Panc1 (cell line): ENCODE measurements at regions not wholly inside any gene's neighbourhood (a gene's known extent, or its start where the extent isn't known, plus 50 kb on each side); places are given as distances from the start of the nearest gene placed in this dataset.

Experiments
- ATAC-seq: fragments of 200-7000 bp; cut with Tn5 transposase; 2 replicates; pipeline ENCODE4 v1.9.1; 2020; ENCODE audit warnings: mild to moderate bottlenecking, moderate library complexity
- BruUV-seq: library from RNA; stranded (reverse); fragments of 400-500 nt; replicated peaks from 2 replicates; lab custom pipeline; 2021; lab: Mats Ljungman, UMichigan
- CTCF ChIA-PET: fragments of 300-600 bp; sonication (Branson Sonifier 250); formaldehyde crosslinking; loops from one replicate; lab custom pipeline; 2022; ENCODE audit warnings: antibody characterized with exemption; lab: Charles Lee
- POLR2A ChIA-PET: fragments of 300-600 bp; sonication (Branson Sonifier 250); formaldehyde crosslinking; loops from one replicate; lab custom pipeline; 2022; ENCODE audit warnings: antibody characterized with exemption; lab: Charles Lee
- DNase-seq: peaks from one replicate; pipeline ENCODE4 v3.0.0-alpha.2; 2010; ENCODE audit warnings: low read depth, low spot score
- H3K27ac ChIP-seq: 2 replicates; pipeline ENCODE4 v1.5.1; 2011; ENCODE audit warnings: mild to moderate bottlenecking, low read length, inconsistent platforms
- H3K27me3 ChIP-seq: fragments of 200-500 bp; sonication (Bioruptor generic); 2 replicates; pipeline ENCODE4 v1.6.0; 2014; ENCODE audit warnings: low read length, inconsistent platforms; ENCODE audit not compliant: control insufficient read depth, insufficient read depth
- H3K36me3 ChIP-seq: fragments of 200-500 bp; sonication (Bioruptor generic); 2 replicates; pipeline ENCODE4 v1.5.1; 2014; ENCODE audit warnings: inconsistent platforms, mild to moderate bottlenecking, low read length, moderate library complexity; ENCODE audit not compliant: control insufficient read depth, insufficient read depth
- H3K4me1 ChIP-seq: 2 replicates; pipeline ENCODE4 v1.5.1; 2011; ENCODE audit warnings: inconsistent platforms, mild to moderate bottlenecking, low read length, moderate library complexity; ENCODE audit not compliant: control insufficient read depth, insufficient read depth
- H3K4me3 ChIP-seq, 2 experiments: 2 replicates each; pipeline ENCODE4 v1.5.1; 2011 to 2012; ENCODE audit warnings: low read depth in 2 of 2, low read length in 2 of 2, mild to moderate bottlenecking in 2 of 2, inconsistent platforms in 1 of 2, moderate library complexity in 1 of 2
- H3K9me3 ChIP-seq: fragments of 200-500 bp; sonication (Bioruptor generic); 2 replicates; pipeline ENCODE4 v1.5.1; 2014; ENCODE audit warnings: low read depth, mild to moderate bottlenecking, inconsistent platforms, low read length, moderate library complexity; ENCODE audit not compliant: control insufficient read depth, insufficient read depth
- POLR2AphosphoS5 ChIP-seq: IDR thresholded peaks from 2 replicates; pipeline ENCODE4 v1.6.1; 2012; ENCODE audit warnings: mild to moderate bottlenecking, low read depth, low read length, moderate library complexity
- SIN3A ChIP-seq: IDR thresholded peaks from 2 replicates; pipeline ENCODE4 v1.6.1; 2012; ENCODE audit warnings: low read depth, mild to moderate bottlenecking, low read length, moderate library complexity, borderline replicate concordance; ENCODE audit not compliant: insufficient read depth
- TCF7L2 ChIP-seq: IDR thresholded peaks from 2 replicates; pipeline ENCODE4 v1.6.1; 2011; ENCODE audit warnings: mild to moderate bottlenecking, low read depth, low read length, inconsistent platforms
- in situ Hi-C: cut with HindIII; loops from 2 replicates; pipeline ENCODE4 v1.10.0; 2016; ENCODE audit warnings: low sequenced_read_pairs, low pct_unique_long_range_greater_than_20kb
- intact Hi-C: fragments of 100-400 bp; cut with micrococcal nuclease; formaldehyde crosslinking; loops from one replicate; pipeline ENCODE4 v1.10.0; 2022; ENCODE audit not compliant: unreplicated experiment
- TF ChIP-seq, protein P1 (sequence below), 2 experiments: IDR thresholded peaks; 2 replicates each; pipeline ENCODE4 v1.6.1; 2011 to 2012; ENCODE audit warnings: low read depth in 2 of 2, control low read depth in 1 of 2, low read length in 1 of 2, mild to moderate bottlenecking in 1 of 2, moderate library complexity in 1 of 2; ENCODE audit not compliant: insufficient read depth in 1 of 2
- TF ChIP-seq, protein P2 (sequence below): fragments of 450-650 bp; IDR thresholded peaks from 2 replicates; pipeline ENCODE4 v1.5.1; 2017; ENCODE audit warnings: mild to moderate bottlenecking

DNA sequence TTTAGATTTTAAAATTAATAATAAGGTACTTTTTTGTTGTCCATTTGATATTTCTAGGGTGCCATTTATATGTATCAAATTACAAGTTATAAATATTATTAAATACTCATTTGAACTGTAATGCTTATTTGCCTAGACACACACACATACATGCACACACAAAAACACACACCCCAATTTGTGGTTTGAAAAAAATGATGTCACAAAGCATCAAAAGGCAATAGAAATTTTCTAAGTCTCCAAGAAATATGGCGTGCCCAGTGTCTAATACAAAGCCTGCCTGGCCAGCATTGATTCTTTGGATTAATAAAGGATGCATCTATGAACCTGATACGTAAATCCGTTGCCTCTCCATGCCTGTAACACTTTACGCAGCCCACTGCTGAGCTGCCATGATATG is 252.8 kb upstream of the BLID start:
- Histone ChIP-seq H3K9me3 (no peaks in the 10 kb centered on the region), H3K4me1 (no peaks in the 10 kb centered on the region), H3K27ac (no peak overlapping the region), H3K27me3 (peaks cover 2% of the 10 kb centered on the region), H3K36me3 (no peaks in the 10 kb centered on the region), H3K4me3 (no peak overlapping the region)
- in situ Hi-C loops (no loop called here), intact Hi-C loops (no loop called here)
- CTCF ChIA-PET, result interaction anchor here (0.5 kb wide), 1 partner anchor 19 kb away, joined by 3 read pairs; no protein-coding TSS in a partner anchor
- DNase-seq, result no peak
- TF ChIP-seq SIN3A (no peak), TCF7L2 (no peak), POLR2AphosphoS5 (no peak)
- TF ChIP-seq, protein P1, sequence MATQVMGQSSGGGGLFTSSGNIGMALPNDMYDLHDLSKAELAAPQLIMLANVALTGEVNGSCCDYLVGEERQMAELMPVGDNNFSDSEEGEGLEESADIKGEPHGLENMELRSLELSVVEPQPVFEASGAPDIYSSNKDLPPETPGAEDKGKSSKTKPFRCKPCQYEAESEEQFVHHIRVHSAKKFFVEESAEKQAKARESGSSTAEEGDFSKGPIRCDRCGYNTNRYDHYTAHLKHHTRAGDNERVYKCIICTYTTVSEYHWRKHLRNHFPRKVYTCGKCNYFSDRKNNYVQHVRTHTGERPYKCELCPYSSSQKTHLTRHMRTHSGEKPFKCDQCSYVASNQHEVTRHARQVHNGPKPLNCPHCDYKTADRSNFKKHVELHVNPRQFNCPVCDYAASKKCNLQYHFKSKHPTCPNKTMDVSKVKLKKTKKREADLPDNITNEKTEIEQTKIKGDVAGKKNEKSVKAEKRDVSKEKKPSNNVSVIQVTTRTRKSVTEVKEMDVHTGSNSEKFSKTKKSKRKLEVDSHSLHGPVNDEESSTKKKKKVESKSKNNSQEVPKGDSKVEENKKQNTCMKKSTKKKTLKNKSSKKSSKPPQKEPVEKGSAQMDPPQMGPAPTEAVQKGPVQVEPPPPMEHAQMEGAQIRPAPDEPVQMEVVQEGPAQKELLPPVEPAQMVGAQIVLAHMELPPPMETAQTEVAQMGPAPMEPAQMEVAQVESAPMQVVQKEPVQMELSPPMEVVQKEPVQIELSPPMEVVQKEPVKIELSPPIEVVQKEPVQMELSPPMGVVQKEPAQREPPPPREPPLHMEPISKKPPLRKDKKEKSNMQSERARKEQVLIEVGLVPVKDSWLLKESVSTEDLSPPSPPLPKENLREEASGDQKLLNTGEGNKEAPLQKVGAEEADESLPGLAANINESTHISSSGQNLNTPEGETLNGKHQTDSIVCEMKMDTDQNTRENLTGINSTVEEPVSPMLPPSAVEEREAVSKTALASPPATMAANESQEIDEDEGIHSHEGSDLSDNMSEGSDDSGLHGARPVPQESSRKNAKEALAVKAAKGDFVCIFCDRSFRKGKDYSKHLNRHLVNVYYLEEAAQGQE (IDR thresholded peaks at IDR 0.05; ENCODE audit: insufficient read depth in 1 of 2, low read depth in 2 of 2, low read length in 1 of 2), result no peak
- TF ChIP-seq, protein P2, sequence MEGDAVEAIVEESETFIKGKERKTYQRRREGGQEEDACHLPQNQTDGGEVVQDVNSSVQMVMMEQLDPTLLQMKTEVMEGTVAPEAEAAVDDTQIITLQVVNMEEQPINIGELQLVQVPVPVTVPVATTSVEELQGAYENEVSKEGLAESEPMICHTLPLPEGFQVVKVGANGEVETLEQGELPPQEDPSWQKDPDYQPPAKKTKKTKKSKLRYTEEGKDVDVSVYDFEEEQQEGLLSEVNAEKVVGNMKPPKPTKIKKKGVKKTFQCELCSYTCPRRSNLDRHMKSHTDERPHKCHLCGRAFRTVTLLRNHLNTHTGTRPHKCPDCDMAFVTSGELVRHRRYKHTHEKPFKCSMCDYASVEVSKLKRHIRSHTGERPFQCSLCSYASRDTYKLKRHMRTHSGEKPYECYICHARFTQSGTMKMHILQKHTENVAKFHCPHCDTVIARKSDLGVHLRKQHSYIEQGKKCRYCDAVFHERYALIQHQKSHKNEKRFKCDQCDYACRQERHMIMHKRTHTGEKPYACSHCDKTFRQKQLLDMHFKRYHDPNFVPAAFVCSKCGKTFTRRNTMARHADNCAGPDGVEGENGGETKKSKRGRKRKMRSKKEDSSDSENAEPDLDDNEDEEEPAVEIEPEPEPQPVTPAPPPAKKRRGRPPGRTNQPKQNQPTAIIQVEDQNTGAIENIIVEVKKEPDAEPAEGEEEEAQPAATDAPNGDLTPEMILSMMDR, result no peak
- no peak for ATAC-seq
- POLR2A ChIA-PET, result no interaction called here
- no TSS peak for BruUV-seq

DNA sequence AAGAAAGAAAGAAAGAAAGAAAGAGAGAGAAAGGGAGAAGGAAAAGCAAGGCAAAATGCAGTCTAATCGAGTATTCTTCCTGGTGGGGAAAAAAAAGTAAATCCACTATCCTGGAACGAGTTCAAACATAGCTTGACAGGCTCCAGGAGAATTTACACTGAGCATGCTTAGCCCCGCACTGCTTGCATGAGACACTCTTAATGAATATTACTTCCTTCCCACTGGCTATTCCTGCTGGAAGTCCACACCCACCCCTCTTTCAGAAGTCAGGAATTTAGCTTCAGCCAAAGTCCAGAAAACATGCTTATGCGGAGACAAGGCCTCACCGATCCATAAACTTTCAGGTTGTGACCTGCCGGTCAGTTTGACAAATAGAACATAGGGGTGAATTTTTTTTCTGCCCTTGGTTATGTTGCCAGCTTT is 251.8 kb upstream of the BLID start:
- no peak overlapping the region for H3K4me3 ChIP-seq
- H3K27ac ChIP-seq, result no peak overlapping the region
- H3K4me1 ChIP-seq, result no peaks in the 10 kb centered on the region
- in situ Hi-C loops, result no loop called here
- no TSS peak for BruUV-seq
- no peaks in the 10 kb centered on the region; the same call in 1 of the 2 replicates for H3K27me3 ChIP-seq
- ChIA-PET POLR2A (no interaction called here), CTCF (no interaction called here)
- DNase-seq, result no peak
- TF ChIP-seq POLR2AphosphoS5, result no peak
- TF ChIP-seq, protein P2, result no peak
- TF ChIP-seq, protein P1 (IDR thresholded peaks at IDR 0.05; ENCODE audit: insufficient read depth in 1 of 2, low read depth in 2 of 2, low read length in 1 of 2), result no peak
- no peak for ATAC-seq
- intact Hi-C loops, result no loop called here
- no peaks in the 10 kb centered on the region for H3K36me3 ChIP-seq
- no peaks in the 10 kb centered on the region for H3K9me3 ChIP-seq
